ENCODE measurements at regions not wholly inside any gene's neighbourhood (a gene's known extent, or its start where the extent isn't known, plus 50 kb on each side); places are given as distances from the start of the nearest gene placed in this dataset.

DNA sequence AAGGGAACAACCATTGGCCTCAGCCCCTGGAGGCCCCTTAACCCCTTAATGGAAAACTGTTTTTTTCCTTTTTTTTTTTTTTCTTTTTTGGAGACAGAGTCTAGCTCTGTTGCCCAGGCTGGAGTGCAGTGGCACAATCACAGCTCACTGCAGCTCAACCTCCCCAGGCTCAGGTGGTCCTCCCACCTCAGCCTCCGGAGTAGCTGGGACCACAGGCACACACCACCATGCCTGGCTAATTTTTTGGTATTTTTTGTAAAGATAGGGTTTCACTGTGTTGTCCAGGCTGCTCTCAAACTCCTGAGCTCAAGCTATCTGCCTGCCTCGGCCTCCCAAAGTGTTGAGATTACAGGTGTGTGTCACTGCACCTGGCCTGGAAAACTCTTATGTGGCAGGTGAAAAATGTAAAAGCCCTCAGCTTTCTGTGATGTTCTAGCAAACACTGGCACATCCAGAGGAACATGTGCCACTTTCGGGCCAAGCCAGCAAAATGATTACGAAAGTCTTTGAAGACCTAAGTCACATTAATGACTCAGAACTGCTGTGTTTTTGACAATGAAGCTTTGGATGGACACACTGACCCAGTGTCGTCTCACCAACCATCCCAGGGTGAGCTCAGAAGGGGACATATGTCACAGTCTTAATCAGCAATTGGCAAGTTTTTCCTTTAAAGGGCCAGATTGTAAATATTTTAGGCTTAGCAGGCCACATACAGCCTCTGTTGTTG, 189.3 kb upstream of the TPM1 start:
- no peak for DNase-seq (ENCODE audit: extremely low spot score, unreplicated experiment)
- Mint-ChIP-seq H3K4me3 (ENCODE audit: unreplicated experiment) (no peak overlapping the region), H3K9me3 (ENCODE audit: unreplicated experiment) (no peaks in the 10 kb centered on the region), H3K36me3 (ENCODE audit: unreplicated experiment) (no peaks in the 10 kb centered on the region), H3K27me3 (ENCODE audit: unreplicated experiment) (no peaks in the 10 kb centered on the region), H3K4me1 (ENCODE audit: unreplicated experiment) (peaks cover 49% of the 10 kb centered on the region), H3K27ac (ENCODE audit: unreplicated experiment) (no peak overlapping the region)
- TF ChIP-seq, protein P1, sequence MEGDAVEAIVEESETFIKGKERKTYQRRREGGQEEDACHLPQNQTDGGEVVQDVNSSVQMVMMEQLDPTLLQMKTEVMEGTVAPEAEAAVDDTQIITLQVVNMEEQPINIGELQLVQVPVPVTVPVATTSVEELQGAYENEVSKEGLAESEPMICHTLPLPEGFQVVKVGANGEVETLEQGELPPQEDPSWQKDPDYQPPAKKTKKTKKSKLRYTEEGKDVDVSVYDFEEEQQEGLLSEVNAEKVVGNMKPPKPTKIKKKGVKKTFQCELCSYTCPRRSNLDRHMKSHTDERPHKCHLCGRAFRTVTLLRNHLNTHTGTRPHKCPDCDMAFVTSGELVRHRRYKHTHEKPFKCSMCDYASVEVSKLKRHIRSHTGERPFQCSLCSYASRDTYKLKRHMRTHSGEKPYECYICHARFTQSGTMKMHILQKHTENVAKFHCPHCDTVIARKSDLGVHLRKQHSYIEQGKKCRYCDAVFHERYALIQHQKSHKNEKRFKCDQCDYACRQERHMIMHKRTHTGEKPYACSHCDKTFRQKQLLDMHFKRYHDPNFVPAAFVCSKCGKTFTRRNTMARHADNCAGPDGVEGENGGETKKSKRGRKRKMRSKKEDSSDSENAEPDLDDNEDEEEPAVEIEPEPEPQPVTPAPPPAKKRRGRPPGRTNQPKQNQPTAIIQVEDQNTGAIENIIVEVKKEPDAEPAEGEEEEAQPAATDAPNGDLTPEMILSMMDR (IDR thresholded peaks at IDR 0.05), result no peak

DNA sequence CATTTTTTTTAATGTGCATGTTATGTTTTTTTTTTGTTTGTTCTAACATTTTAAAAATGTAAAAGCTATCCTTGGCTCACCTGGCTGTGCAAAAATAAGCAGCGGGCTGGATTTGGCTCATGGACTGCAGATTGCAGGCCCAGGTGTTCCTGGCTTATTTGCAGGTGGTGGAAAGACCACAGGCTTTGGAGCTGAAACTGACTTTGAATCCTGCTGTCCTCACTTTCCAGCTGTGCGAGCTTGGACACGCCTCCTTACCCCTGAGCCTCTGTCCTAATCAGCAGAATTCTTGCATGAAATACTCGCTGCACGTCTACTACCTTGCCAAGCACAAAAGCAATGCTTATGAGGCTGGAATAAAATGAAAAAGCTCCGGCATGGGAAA, 188.7 kb upstream of the TPM1 start:
- H3K27me3 Mint-ChIP-seq (ENCODE audit: unreplicated experiment), result no peaks in the 10 kb centered on the region
- H3K27ac Mint-ChIP-seq (ENCODE audit: unreplicated experiment), result no peak overlapping the region
- no peaks in the 10 kb centered on the region for H3K36me3 Mint-ChIP-seq (ENCODE audit: unreplicated experiment)
- H3K4me1 Mint-ChIP-seq (ENCODE audit: unreplicated experiment), result peaks cover 46% of the 10 kb centered on the region
- TF ChIP-seq, protein P1 (IDR thresholded peaks at IDR 0.05), result no peak
- H3K4me3 Mint-ChIP-seq (ENCODE audit: unreplicated experiment), result no peak overlapping the region
- no peaks in the 10 kb centered on the region for H3K9me3 Mint-ChIP-seq (ENCODE audit: unreplicated experiment)
- DNase-seq (ENCODE audit: extremely low spot score, unreplicated experiment), result no peak

DNA sequence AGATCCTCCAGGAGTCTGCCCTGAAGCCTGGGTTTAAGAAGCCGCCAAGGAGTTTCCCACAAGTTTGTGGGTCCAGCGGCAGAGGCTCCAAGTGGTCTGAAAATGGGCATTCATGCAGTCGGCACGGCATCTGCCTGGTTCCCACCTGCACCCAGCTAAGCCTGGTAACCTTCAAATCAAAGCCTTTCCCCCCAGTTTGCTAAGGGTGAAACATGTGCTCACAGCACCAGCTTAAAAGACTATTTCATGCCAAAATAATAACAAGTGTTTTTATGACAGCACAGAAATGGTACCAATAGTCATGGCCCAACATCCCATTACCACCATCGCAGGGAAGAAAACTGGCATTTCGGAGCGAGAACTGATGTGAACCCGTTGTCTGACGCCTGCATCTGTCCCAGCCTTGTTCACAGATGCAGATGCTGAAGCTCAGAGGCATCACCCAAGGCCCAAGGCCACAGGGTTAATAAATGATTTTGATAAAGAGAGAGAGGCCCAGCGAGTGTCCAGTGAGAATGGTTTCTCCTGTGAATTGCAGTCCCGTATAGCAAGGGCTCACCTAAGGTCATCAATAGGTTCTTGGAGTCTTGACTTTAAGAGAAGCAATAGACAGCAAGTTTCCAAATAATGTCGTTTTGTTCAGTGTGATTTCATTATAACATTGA, 188.0 kb upstream of the TPM1 start:
- H3K27ac Mint-ChIP-seq (ENCODE audit: unreplicated experiment), result no peak overlapping the region
- TF ChIP-seq, protein P1 (IDR thresholded peaks at IDR 0.05), result no peak

DNA sequence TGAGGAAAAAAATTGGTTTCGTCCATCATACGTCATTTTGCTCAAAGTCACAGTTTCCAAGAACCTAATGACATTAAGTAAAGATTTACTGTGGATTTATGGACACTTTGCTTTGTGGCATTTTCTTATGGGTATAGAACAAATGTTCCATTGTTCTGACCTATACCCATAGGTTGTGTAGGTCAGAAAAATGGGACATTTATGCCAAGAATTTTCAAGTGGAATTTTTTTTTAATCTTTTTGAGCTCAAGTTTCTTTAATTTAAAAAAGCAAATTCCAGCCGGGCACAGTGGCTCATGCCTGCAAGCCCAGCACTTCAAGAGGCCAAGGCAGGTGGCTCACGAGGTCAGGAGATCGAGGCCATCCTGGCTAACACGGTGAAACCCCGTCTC, 187.5 kb upstream of the TPM1 start:
- Mint-ChIP-seq H3K27me3 (ENCODE audit: unreplicated experiment) (no peaks in the 10 kb centered on the region), H3K4me1 (ENCODE audit: unreplicated experiment) (peaks cover 34% of the 10 kb centered on the region), H3K27ac (ENCODE audit: unreplicated experiment) (no peak overlapping the region), H3K4me3 (ENCODE audit: unreplicated experiment) (no peak overlapping the region), H3K9me3 (ENCODE audit: unreplicated experiment) (no peaks in the 10 kb centered on the region), H3K36me3 (ENCODE audit: unreplicated experiment) (no peaks in the 10 kb centered on the region)
- TF ChIP-seq, protein P1 (IDR thresholded peaks at IDR 0.05), result no peak
- no peak for DNase-seq (ENCODE audit: extremely low spot score, unreplicated experiment)

More for the DNA sequence above, 188.0 kb upstream of the TPM1 start:
- DNase-seq (ENCODE audit: extremely low spot score, unreplicated experiment), result no peak
- Mint-ChIP-seq H3K9me3 (ENCODE audit: unreplicated experiment) (no peaks in the 10 kb centered on the region), H3K4me3 (ENCODE audit: unreplicated experiment) (no peak overlapping the region), H3K36me3 (ENCODE audit: unreplicated experiment) (no peaks in the 10 kb centered on the region), H3K27me3 (ENCODE audit: unreplicated experiment) (no peaks in the 10 kb centered on the region), H3K4me1 (ENCODE audit: unreplicated experiment) (peaks cover 39% of the 10 kb centered on the region)

DNA sequence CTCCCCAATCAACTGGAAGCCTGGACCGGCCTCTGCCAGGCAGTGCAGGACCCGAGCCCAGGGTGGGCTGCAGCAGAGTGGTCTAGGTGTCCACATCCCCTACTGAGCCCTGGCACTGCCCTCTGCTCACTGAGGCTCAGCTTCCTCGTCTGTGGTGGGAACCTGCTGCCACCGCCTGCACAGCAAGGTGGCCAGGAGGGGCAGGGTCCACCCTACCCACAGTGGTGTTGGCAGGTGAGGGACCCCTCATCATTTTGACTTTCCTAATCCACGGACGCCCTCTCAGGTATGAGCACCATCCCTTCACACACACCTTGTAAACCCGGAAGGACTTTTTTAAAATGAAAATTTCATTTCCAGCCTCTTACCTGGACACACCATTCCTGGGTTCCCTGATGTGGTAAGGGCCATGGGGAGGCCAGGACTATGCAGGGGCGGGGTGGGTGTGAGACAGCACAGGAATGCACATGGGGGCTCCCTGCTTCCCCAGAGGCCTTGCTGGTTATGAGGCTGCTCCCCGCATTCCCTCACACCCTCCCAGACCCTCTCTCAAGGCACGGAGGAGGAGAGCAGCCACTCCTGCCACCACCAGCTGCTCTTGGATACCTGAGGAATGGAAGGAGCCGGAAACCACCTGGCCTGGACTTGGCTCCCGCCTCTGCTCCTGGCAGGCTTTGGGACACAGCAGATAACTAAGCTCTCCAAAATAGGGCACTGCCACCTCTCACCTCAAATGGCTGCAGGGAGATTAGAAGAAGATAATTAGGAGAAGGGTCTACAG, 185.9 kb upstream of the TPM1 start:
- TF ChIP-seq, protein P1 (IDR thresholded peaks at IDR 0.05), result no peak
- Mint-ChIP-seq H3K4me1 (ENCODE audit: unreplicated experiment) (peaks cover 19% of the 10 kb centered on the region), H3K4me3 (ENCODE audit: unreplicated experiment) (no peak overlapping the region), H3K9me3 (ENCODE audit: unreplicated experiment) (no peaks in the 10 kb centered on the region), H3K27ac (ENCODE audit: unreplicated experiment) (no peak overlapping the region), H3K36me3 (ENCODE audit: unreplicated experiment) (no peaks in the 10 kb centered on the region), H3K27me3 (ENCODE audit: unreplicated experiment) (no peaks in the 10 kb centered on the region)
- no peak for DNase-seq (ENCODE audit: extremely low spot score, unreplicated experiment)

Measured in osteocyte (in vitro differentiated cells).